Hepatocyte (in vitro differentiated cells): ENCODE measurements at regions not wholly inside any gene's neighbourhood (a gene's known extent, or its start where the extent isn't known, plus 50 kb on each side); places are given as distances from the start of the nearest gene placed in this dataset.

ENCODE experiments used
- DNase-seq: peaks from one replicate; pipeline ENCODE4 v3.0.0-alpha.2; 2016; ENCODE audit warnings: low spot score
- H2AFZ ChIP-seq: fragments of 200-600 bp; sonication (generic); 2 replicates; pipeline ENCODE4 v1.6.0; 2016; ENCODE audit warnings: antibody characterized with exemption, mild to moderate bottlenecking
- H3K27ac ChIP-seq: fragments of 200-600 bp; sonication (generic); 2 replicates; pipeline ENCODE4 v1.5.1; 2016; ENCODE audit warnings: mild to moderate bottlenecking
- H3K27me3 ChIP-seq: fragments of 200-600 bp; sonication (generic); 2 replicates; pipeline ENCODE4 v1.6.1; 2016
- H3K36me3 ChIP-seq: fragments of 200-600 bp; sonication (generic); replicated peaks from 2 replicates; pipeline ENCODE4 v1.5.1; 2016; ENCODE audit warnings: low read depth; ENCODE audit not compliant: insufficient read depth
- H3K4me1 ChIP-seq: fragments of 200-600 bp; sonication (generic); 2 replicates; pipeline ENCODE4 v1.5.1; 2016; ENCODE audit warnings: mild to moderate bottlenecking, moderate library complexity; ENCODE audit not compliant: insufficient read depth
- H3K4me2 ChIP-seq: fragments of 200-600 bp; sonication (generic); 2 replicates; pipeline ENCODE4 v1.6.0; 2016
- H3K4me3 ChIP-seq: fragments of 200-600 bp; sonication (generic); 2 replicates; pipeline ENCODE4 v1.5.1; 2016; ENCODE audit warnings: mild to moderate bottlenecking
- H3K79me2 ChIP-seq: fragments of 200-600 bp; sonication (generic); 2 replicates; pipeline ENCODE4 v1.6.0; 2017; ENCODE audit warnings: mild to moderate bottlenecking
- H3K9me2 ChIP-seq: fragments of 200-600 bp; sonication (generic); replicated peaks from 2 replicates; pipeline ENCODE4 v1.6.0; 2017; ENCODE audit warnings: mild to moderate bottlenecking; ENCODE audit not compliant: insufficient read depth
- H3K9me3 ChIP-seq: fragments of 200-600 bp; sonication (generic); 2 replicates; pipeline ENCODE4 v1.5.1; 2016; ENCODE audit warnings: low read depth, mild to moderate bottlenecking
- H4K20me1 ChIP-seq: fragments of 200-600 bp; sonication (generic); 2 replicates; pipeline ENCODE4 v1.6.0; 2016; ENCODE audit warnings: mild to moderate bottlenecking; ENCODE audit not compliant: insufficient read depth, poor library complexity, severe bottlenecking
- CTCF ChIP-seq: fragments of 200-600 bp; sonication (generic); IDR thresholded peaks from 2 replicates; pipeline ENCODE4 v1.5.1; 2016; ENCODE audit warnings: antibody characterized with exemption, mild to moderate bottlenecking; ENCODE audit not compliant: poor library complexity
- EZH2 ChIP-seq: fragments of 200-600 bp; sonication (generic); IDR thresholded peaks from 2 replicates; pipeline ENCODE4 v1.6.1; 2016; ENCODE audit warnings: antibody characterized with exemption, mild to moderate bottlenecking, borderline replicate concordance
- EZH2phosphoT487 ChIP-seq: fragments of 200-600 bp; sonication (generic); IDR thresholded peaks from one replicate; pipeline ENCODE4 v1.6.1; 2018; ENCODE audit warnings: antibody characterized with exemption, mild to moderate bottlenecking, low read depth, moderate library complexity; ENCODE audit not compliant: unreplicated experiment, severe bottlenecking
- WGBS: methylation state at CpG from one replicate; pipeline ENCODE4 v1.1.6; 2016; ENCODE audit warnings: low lambda C conversion rate; ENCODE audit errors: missing lambda C conversion rate; 5-methylcytosine and 5-hydroxymethylcytosine counted together

GRCh38 chr2:144999936-145000335, 480.0 kb upstream of the ZEB2 start:
- no peaks in the 10 kb centered on the region for H3K9me3 ChIP-seq
- H3K4me3 ChIP-seq: no peak overlapping the region
- H3K4me1 ChIP-seq: no peaks in the 10 kb centered on the region
- H3K9me2 ChIP-seq: no peaks in the 10 kb centered on the region
- H3K79me2 ChIP-seq: no peaks in the 10 kb centered on the region
- H3K27ac ChIP-seq: no peak overlapping the region
- H3K36me3 ChIP-seq: no peaks in the 10 kb centered on the region
- H3K4me2 ChIP-seq: no peak overlapping the region
- no peak for TF ChIP-seq EZH2phosphoT487
- 64% methylated on average over 1 of the region's 1 CpG for WGBS
- DNase-seq: no peak
- H3K27me3 ChIP-seq: no peaks in the 10 kb centered on the region
- H4K20me1 ChIP-seq: no peaks in the 10 kb centered on the region
- no peak overlapping the region for H2AFZ ChIP-seq

- 73% methylated on average over 7 of the region's 7 CpGs for WGBS
- H3K27ac ChIP-seq: no peak overlapping the region
- no peaks in the 10 kb centered on the region for H3K27me3 ChIP-seq
- H3K9me3 ChIP-seq: no peaks in the 10 kb centered on the region
- no peaks in the 10 kb centered on the region for H3K4me1 ChIP-seq
- H4K20me1 ChIP-seq: no peaks in the 10 kb centered on the region
- H3K36me3 ChIP-seq: no peaks in the 10 kb centered on the region
- H3K4me3 ChIP-seq: no peak overlapping the region
- H3K4me2 ChIP-seq: no peak overlapping the region
- no peak for DNase-seq
- H3K79me2 ChIP-seq: no peaks in the 10 kb centered on the region
- no peak for TF ChIP-seq EZH2phosphoT487
- TF ChIP-seq CTCF: no peak
- TF ChIP-seq EZH2: no peak
- H2AFZ ChIP-seq: no peak overlapping the region
- no peaks in the 10 kb centered on the region for H3K9me2 ChIP-seq
These were observed 479.4 kb upstream of the ZEB2 start for GRCh38 chr2:144999071-144999875.

GRCh38 chr2:144998435-144998834, 478.5 kb upstream of the ZEB2 start:
- Histone ChIP-seq H3K27me3 (no peaks in the 10 kb centered on the region), H4K20me1 (no peaks in the 10 kb centered on the region), H3K79me2 (no peaks in the 10 kb centered on the region), H3K9me2 (no peaks in the 10 kb centered on the region), H3K4me2 (no peak overlapping the region), H3K36me3 (no peaks in the 10 kb centered on the region), H3K27ac (no peak overlapping the region), H3K9me3 (no peaks in the 10 kb centered on the region), H3K4me1 (no peaks in the 10 kb centered on the region), H2AFZ (no peak overlapping the region), H3K4me3 (no peak overlapping the region)
- no peak for DNase-seq
- WGBS: 74% methylated on average over 4 of the region's 4 CpGs
- no peak for TF ChIP-seq CTCF
- no peak for TF ChIP-seq EZH2phosphoT487
- no peak for TF ChIP-seq EZH2

GRCh38 chr2:144996225-144996795, 476.4 kb upstream of the ZEB2 start:
- no peaks in the 10 kb centered on the region for H3K9me3 ChIP-seq
- no peak for TF ChIP-seq EZH2phosphoT487
- no peaks in the 10 kb centered on the region for H3K27me3 ChIP-seq
- H3K4me3 ChIP-seq: no peak overlapping the region
- H3K79me2 ChIP-seq: no peaks in the 10 kb centered on the region
- no peak overlapping the region for H3K27ac ChIP-seq
- H4K20me1 ChIP-seq: no peaks in the 10 kb centered on the region
- DNase-seq: no peak
- H2AFZ ChIP-seq: no peak overlapping the region
- no peak overlapping the region for H3K4me2 ChIP-seq
- no peaks in the 10 kb centered on the region for H3K9me2 ChIP-seq
- WGBS: 75% methylated on average over 5 of the region's 5 CpGs
- H3K4me1 ChIP-seq: no peaks in the 10 kb centered on the region
- no peaks in the 10 kb centered on the region for H3K36me3 ChIP-seq
